ENCODE measurements at regions not wholly inside any gene's neighbourhood (a gene's known extent, or its start where the extent isn't known, plus 50 kb on each side); places are given as distances from the start of the nearest gene placed in this dataset.

- no peak overlapping the region for H3K4me3 ChIP-seq (ENCODE audit: low read depth, low read length)
- no peak for DNase-seq
- no peak overlapping the region for H3K27ac ChIP-seq
- no peaks in the 10 kb centered on the region for H3K9me3 ChIP-seq (ENCODE audit: severe bottlenecking)
- no peaks in the 10 kb centered on the region for H3K36me3 ChIP-seq
- no peaks in the 10 kb centered on the region for H3K27me3 ChIP-seq (ENCODE audit: insufficient read depth, low read depth, severe bottlenecking)
- TF ChIP-seq CTCF (IDR thresholded peaks at IDR 0.05; ENCODE audit: low read depth, low read length) = no peak
These were observed 121.1 kb downstream of the DDX1 start for GRCh38 chr2:15712551-15713342.

GRCh38 chr2:15713475-15713874 is 121.8 kb downstream of the DDX1 start:
- no peaks in the 10 kb centered on the region for H3K36me3 ChIP-seq
- H3K27me3 ChIP-seq (ENCODE audit: insufficient read depth, low read depth, severe bottlenecking) = no peaks in the 10 kb centered on the region
- no peak for TF ChIP-seq CTCF (IDR thresholded peaks at IDR 0.05; ENCODE audit: low read depth, low read length)
- DNase-seq = no peak
- H3K9me3 ChIP-seq (ENCODE audit: severe bottlenecking) = no peaks in the 10 kb centered on the region
- H3K4me3 ChIP-seq (ENCODE audit: low read depth, low read length) = no peak overlapping the region
- no peak overlapping the region for H3K27ac ChIP-seq

GRCh38 chr2:15714002-15714401 is 122.3 kb downstream of the DDX1 start:
- no peaks in the 10 kb centered on the region for H3K9me3 ChIP-seq (ENCODE audit: severe bottlenecking)

GRCh38 chr2:15714609-15715008 is 122.9 kb downstream of the DDX1 start:
- no peak overlapping the region for H3K4me3 ChIP-seq (ENCODE audit: low read depth, low read length)
- H3K27ac ChIP-seq = no peak overlapping the region
- H3K9me3 ChIP-seq (ENCODE audit: severe bottlenecking) = no peaks in the 10 kb centered on the region
- no peak for TF ChIP-seq CTCF (IDR thresholded peaks at IDR 0.05; ENCODE audit: low read depth, low read length)
- no peak for DNase-seq
- H3K27me3 ChIP-seq (ENCODE audit: insufficient read depth, low read depth, severe bottlenecking) = no peaks in the 10 kb centered on the region
- no peaks in the 10 kb centered on the region for H3K36me3 ChIP-seq

More at GRCh38 chr2:15714002-15714401, 122.3 kb downstream of the DDX1 start:
- H3K4me3 ChIP-seq (ENCODE audit: low read depth, low read length) = no peak overlapping the region
- no peak overlapping the region for H3K27ac ChIP-seq
- H3K36me3 ChIP-seq = no peaks in the 10 kb centered on the region
- DNase-seq = no peak
- no peaks in the 10 kb centered on the region for H3K27me3 ChIP-seq (ENCODE audit: insufficient read depth, low read depth, severe bottlenecking)
- TF ChIP-seq CTCF (IDR thresholded peaks at IDR 0.05; ENCODE audit: low read depth, low read length) = no peak

- Histone ChIP-seq H3K9me3 (ENCODE audit: severe bottlenecking) (no peaks in the 10 kb centered on the region), H3K36me3 (no peaks in the 10 kb centered on the region), H3K4me3 (ENCODE audit: low read depth, low read length) (no peak overlapping the region), H3K27me3 (ENCODE audit: insufficient read depth, low read depth, severe bottlenecking) (no peaks in the 10 kb centered on the region), H3K27ac (no peak overlapping the region)
- TF ChIP-seq CTCF (IDR thresholded peaks at IDR 0.05; ENCODE audit: low read depth, low read length) = no peak
- DNase-seq = no peak
These were observed 123.9 kb downstream of the DDX1 start for GRCh38 chr2:15715596-15715995.
